ENCODE measurements at regions not wholly inside any gene's neighbourhood (a gene's known extent, or its start where the extent isn't known, plus 50 kb on each side); places are given as distances from the start of the nearest gene placed in this dataset.

DNA sequence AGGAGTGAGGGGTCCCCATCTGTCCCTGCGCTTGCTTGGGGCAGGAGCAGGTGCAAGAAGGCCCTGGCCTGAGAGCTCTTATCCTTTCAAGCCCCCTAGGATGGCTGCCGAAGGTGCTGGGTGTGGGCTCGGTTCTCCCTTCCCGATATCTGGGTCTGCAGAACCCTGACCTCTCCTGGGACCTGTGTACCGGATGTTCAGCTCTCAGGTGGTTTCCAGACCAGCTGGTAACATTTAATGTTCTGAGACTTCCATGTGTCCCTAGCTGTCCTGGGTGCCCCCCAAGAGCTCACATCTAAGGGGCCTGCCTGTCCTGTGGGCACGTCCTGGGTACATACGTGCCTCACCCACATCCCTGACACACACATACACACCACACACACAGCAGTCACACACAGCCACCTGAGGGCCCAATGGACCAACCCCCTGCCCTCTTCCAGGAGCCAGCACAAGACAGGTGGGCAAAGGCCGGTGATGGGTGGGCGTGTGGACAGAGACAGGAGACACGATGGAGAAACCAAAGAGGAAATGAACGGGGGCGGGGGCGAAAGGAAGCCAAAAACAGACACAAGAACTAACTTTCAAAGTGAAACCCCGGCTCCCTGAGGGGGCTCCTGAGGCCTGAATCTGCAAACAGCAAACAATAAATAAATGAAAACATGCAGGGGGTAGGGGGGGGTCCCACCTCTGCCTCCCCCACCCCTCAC lies 124.3 kb downstream of the PTPRS start:
- H3K23ac ChIP-seq (ENCODE audit: insufficient read length, low read depth, low read length): no peak overlapping the region
- no peak overlapping the region for H3T11ph ChIP-seq (ENCODE audit: low read length)
- H3K27me3 Mint-ChIP-seq (ENCODE audit: low read depth): no peaks in the 10 kb centered on the region; the same call in 1 of the 2 replicates
- H3K27me3 ChIP-seq (ENCODE audit: insufficient read depth, low read length): no peaks in the 10 kb centered on the region
- H3K27ac ChIP-seq (ENCODE audit: insufficient read length, low read depth, low read length): no peak overlapping the region
- H3K4ac ChIP-seq (ENCODE audit: low read depth, low read length): no peak overlapping the region
- H4K5ac ChIP-seq (ENCODE audit: insufficient read length, low read depth, low read length): no peak overlapping the region
- H2AK5ac ChIP-seq (ENCODE audit: insufficient read length, low read length): no peak overlapping the region
- H3K23me2 ChIP-seq (ENCODE audit: insufficient read length, low read depth, low read length, poor library complexity, severe bottlenecking): no peaks in the 10 kb centered on the region
- H3K14ac ChIP-seq (ENCODE audit: insufficient read depth, low read length): no peak overlapping the region
- H3K9ac ChIP-seq (ENCODE audit: extremely low read depth, insufficient read length, low read length): no peak overlapping the region
- no peak overlapping the region for H2BK12ac ChIP-seq (ENCODE audit: insufficient read length, low read depth, low read length)
- TF ChIP-seq, protein P1, sequence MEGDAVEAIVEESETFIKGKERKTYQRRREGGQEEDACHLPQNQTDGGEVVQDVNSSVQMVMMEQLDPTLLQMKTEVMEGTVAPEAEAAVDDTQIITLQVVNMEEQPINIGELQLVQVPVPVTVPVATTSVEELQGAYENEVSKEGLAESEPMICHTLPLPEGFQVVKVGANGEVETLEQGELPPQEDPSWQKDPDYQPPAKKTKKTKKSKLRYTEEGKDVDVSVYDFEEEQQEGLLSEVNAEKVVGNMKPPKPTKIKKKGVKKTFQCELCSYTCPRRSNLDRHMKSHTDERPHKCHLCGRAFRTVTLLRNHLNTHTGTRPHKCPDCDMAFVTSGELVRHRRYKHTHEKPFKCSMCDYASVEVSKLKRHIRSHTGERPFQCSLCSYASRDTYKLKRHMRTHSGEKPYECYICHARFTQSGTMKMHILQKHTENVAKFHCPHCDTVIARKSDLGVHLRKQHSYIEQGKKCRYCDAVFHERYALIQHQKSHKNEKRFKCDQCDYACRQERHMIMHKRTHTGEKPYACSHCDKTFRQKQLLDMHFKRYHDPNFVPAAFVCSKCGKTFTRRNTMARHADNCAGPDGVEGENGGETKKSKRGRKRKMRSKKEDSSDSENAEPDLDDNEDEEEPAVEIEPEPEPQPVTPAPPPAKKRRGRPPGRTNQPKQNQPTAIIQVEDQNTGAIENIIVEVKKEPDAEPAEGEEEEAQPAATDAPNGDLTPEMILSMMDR (conservative IDR thresholded peaks at IDR 0.05): no peak
- H4K8ac ChIP-seq (replicated peaks; ENCODE audit: insufficient read length, low read depth, low read length): no peak overlapping the region
- no peak overlapping the region for H2BK5ac ChIP-seq (ENCODE audit: insufficient read length, low read length)
- no peak overlapping the region for H4K91ac ChIP-seq (ENCODE audit: insufficient read length, low read depth, low read length)
- H3K27ac Mint-ChIP-seq: no peak overlapping the region
- no peak overlapping the region for H2BK20ac ChIP-seq (ENCODE audit: low read depth, low read length, poor library complexity, severe bottlenecking)
- H2BK120ac ChIP-seq (ENCODE audit: low read depth, low read length, poor library complexity, severe bottlenecking): no peak overlapping the region
- no peak overlapping the region for H2AFZ ChIP-seq (ENCODE audit: low read length)
- no peaks in the 10 kb centered on the region for H3K4me1 ChIP-seq (ENCODE audit: insufficient read depth, low read length)
- no peaks in the 10 kb centered on the region for H3K79me2 ChIP-seq (ENCODE audit: insufficient read depth, low read length)
- H3K9me3 Mint-ChIP-seq: peaks cover 0 to 3% of the 10 kb centered on the region in 2 experiments; a peak in 1 of 5 replicates
- DNase-seq: no peak
- H3K18ac ChIP-seq (ENCODE audit: insufficient read length, low read depth, low read length): no peak overlapping the region
- no peak overlapping the region for H3K4me2 ChIP-seq (ENCODE audit: insufficient read depth, insufficient read length, low read length)
- WGBS (ENCODE audit: extremely low coverage, insufficient read length, low lambda C conversion rate): no CpG with 5 or more reads among the region's 14 CpGs
- H2BK15ac ChIP-seq (ENCODE audit: low read depth, low read length): no peak overlapping the region
- H3K56ac ChIP-seq (ENCODE audit: insufficient read length, low read depth, low read length): no peak overlapping the region
- H3K36me3 Mint-ChIP-seq (ENCODE audit: insufficient read depth in 1 of 3, low read depth in 3 of 3): peaks cover 0 to 86% (median 52%) of the 10 kb centered on the region in 3 experiments; a peak in 6 of 7 replicates
- no peaks in the 10 kb centered on the region for H3K79me1 ChIP-seq (ENCODE audit: insufficient read depth, low read depth, low read length, poor library complexity, severe bottlenecking)
- H3K4me1 Mint-ChIP-seq: no peaks in the 10 kb centered on the region; a peak in 1 of 4 replicates
- H3K4me3 Mint-ChIP-seq: no peak overlapping the region
- no peaks in the 10 kb centered on the region for H4K20me1 ChIP-seq (ENCODE audit: control insufficient read depth, insufficient read depth, insufficient read length)
- H3K9me3 ChIP-seq (ENCODE audit: control insufficient read depth, low read depth, low read length): no peaks in the 10 kb centered on the region
